ENCODE measurements at regions not wholly inside any gene's neighbourhood (a gene's known extent, or its start where the extent isn't known, plus 50 kb on each side); places are given as distances from the start of the nearest gene placed in this dataset.

DNA sequence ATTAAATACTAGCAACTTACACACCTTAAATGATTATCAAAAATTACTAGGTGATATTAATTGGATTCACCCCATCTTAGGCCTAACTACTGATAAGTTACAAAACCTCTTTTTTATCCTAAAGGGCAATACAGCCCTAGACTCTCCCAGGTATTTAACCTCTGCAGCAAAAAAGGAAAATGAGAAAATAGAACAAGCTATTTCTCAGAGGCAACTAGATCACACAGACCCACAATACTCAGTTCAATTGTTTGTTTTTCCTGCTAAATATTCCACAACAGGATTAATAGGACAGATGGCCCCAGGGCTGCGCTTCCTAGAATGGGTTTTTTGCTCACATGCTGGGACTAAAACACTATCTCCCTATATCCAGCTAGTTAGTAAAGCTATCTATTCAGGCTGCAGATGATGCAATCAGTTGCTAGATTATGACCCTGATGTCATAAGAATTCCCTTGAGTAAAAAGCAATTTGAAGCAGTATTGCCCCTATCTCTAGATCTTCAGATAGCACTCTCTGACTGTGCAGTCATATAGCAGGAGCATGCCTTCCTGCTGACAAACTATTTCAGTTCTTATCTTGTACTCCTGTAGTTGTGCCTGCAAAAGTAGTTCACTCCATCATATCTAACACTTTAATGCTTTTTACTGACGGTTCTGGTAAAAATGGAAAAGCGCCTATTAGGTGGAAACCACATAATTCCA lies 1595.5 kb upstream of the TENM4 start:
- H3K9me3 Mint-ChIP-seq, result peaks cover 28% of the 10 kb centered on the region
- no peak overlapping the region for H3K4me3 Mint-ChIP-seq
- H3K27ac Mint-ChIP-seq, result no peak overlapping the region
- intact Hi-C loops (cut with micrococcal nuclease), result no loop called here
- H3K27me3 Mint-ChIP-seq (ENCODE audit: low read depth), result no peaks in the 10 kb centered on the region
- H3K4me1 Mint-ChIP-seq (ENCODE audit: low read depth), result no peaks in the 10 kb centered on the region
- H3K36me3 Mint-ChIP-seq (ENCODE audit: low read depth), result no peaks in the 10 kb centered on the region
- CTCF ChIA-PET, result no interaction called here
- no peak for DNase-seq

DNA sequence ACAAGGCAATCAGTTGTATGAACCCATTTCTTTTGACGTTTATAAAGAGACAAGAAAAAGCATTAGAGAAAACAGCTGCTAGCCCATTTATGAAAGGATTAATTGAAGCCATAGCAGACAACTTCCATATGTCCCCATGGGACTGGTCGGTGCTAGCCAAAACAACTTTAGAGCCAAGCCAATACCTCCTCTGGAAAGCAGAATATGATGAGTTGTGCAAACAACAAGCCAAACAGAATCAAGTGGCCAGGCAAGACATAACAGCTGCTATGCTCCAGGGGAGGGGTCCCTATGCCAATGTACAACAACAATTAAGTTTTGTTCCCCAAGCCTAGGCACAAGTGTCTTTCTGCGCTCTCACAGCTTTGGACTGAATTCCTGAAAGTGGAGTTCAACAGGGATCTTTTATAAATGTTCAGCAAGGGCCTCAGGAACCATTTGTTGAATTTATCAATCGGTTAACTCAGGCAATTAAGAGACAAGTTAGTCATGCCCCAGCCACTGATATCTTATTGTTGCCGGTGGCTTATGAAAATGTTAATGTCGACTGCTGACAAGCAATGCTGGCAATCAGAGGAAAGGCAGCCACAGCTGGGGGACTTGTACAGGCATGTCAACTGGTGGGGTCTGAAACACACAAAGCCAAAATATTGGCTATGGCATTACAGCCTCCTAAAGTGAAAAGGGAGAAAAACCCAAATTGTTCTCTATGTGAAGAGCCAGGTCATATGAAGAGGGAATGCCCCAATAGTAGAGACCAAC lies 1593.1 kb upstream of the TENM4 start:
- Mint-ChIP-seq H3K4me1 (ENCODE audit: low read depth) (no peaks in the 10 kb centered on the region), H3K4me3 (no peak overlapping the region)
- CTCF ChIA-PET, result no interaction called here

DNA sequence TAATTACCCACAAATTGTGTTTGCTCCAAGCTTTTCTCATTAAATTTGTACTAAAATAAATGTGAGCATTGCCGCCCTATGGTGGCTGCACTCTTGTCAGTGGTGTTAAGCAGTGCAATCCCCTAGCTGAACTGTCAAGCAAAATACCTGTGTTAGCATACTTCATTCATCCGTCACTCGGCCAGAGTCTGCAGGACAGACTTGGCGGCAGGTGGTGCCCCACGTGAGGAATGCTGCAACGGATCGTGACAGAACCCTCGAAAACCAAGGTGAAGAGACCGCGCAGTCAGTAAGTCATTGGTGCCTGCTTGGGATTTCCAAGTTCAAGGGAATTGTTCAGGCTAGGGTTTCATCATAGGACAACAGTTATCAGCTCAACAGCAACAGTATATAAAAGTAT lies 1592.1 kb upstream of the TENM4 start:
- DNase-seq, result no peak
- Mint-ChIP-seq H3K4me3 (no peak overlapping the region), H3K36me3 (ENCODE audit: low read depth) (no peaks in the 10 kb centered on the region), H3K27me3 (ENCODE audit: low read depth) (no peaks in the 10 kb centered on the region), H3K9me3 (peaks cover 23% of the 10 kb centered on the region), H3K27ac (no peak overlapping the region), H3K4me1 (ENCODE audit: low read depth) (no peaks in the 10 kb centered on the region)
- CTCF ChIA-PET, result no interaction called here
- intact Hi-C loops (cut with micrococcal nuclease), result no loop called here

More for the DNA sequence above, 1593.1 kb upstream of the TENM4 start:
- Mint-ChIP-seq H3K27ac (no peak overlapping the region), H3K27me3 (ENCODE audit: low read depth) (no peaks in the 10 kb centered on the region), H3K36me3 (ENCODE audit: low read depth) (no peaks in the 10 kb centered on the region), H3K9me3 (peaks cover 26% of the 10 kb centered on the region)
- no peak for DNase-seq
- intact Hi-C loops (cut with micrococcal nuclease), result no loop called here

DNA sequence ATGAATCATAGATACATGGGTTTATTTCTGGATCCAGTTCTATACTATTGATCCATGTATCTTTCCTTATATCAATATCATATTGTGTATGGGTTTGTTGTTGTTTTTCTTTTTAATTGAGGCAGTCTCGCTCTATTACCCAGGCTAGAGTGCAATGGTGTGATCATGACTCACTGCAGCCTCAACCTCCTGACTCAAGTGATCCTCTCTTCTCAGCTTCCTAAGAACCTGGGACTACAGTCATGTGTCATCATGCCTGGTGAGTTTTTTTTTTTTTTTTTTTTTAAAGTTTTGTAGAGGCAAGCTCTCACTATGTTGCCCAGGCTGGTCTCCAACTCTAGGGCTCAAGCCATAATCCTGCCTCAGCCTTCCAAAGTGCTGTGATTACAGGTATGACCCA lies 1589.4 kb upstream of the TENM4 start:
- Mint-ChIP-seq H3K4me1 (ENCODE audit: low read depth) (no peaks in the 10 kb centered on the region), H3K4me3 (no peak overlapping the region)

DNA sequence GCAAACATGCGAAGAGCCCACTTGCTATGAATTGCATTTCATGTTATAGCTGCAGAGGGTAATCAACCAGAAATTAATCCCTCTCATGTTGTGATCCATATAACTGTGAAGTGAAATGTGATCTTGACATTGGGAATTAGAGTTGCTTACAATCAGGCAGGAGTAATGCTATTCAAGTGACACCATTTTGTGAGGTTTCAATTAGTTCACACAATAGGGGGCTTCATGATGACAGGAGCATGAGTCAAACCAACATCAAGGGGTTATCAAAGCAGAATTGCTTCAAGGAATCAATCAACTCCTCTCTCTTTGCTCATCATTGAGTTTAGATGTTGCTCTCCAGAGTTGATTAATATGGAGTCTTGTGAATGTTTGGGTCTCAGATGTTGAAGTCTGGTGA lies 1585.2 kb upstream of the TENM4 start:
- H3K4me3 Mint-ChIP-seq, result no peak overlapping the region

More for the DNA sequence above, 1589.4 kb upstream of the TENM4 start:
- no peaks in the 10 kb centered on the region for H3K27me3 Mint-ChIP-seq (ENCODE audit: low read depth)
- no peak for DNase-seq
- H3K36me3 Mint-ChIP-seq (ENCODE audit: low read depth), result no peaks in the 10 kb centered on the region
- intact Hi-C loops (cut with micrococcal nuclease), result no loop called here
- peaks cover 4% of the 10 kb centered on the region for H3K9me3 Mint-ChIP-seq
- no peak overlapping the region for H3K27ac Mint-ChIP-seq
- CTCF ChIA-PET, result no interaction called here

DNA sequence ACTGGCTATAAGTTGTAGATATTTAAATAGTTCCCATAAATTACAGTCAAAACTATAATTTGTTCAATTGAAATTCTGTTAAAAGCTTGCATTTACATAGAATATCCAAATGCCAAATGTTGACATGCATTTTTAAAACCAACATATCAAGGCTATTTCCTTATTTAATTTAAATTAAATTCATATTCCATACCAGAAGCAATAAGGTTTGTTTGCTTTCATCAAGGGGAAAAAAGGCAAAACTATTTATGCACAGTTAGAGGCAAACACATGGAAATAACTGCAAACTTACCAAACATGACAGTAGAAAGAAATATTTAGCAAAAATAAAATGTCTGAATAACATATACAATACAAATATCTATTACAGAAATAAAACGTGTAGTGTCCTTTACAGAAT lies 1581.2 kb upstream of the TENM4 start:
- H3K27ac Mint-ChIP-seq, result no peak overlapping the region
- H3K36me3 Mint-ChIP-seq (ENCODE audit: low read depth), result no peaks in the 10 kb centered on the region
- no peak overlapping the region for H3K4me3 Mint-ChIP-seq
- peaks cover 4% of the 10 kb centered on the region for H3K9me3 Mint-ChIP-seq
- no peak for DNase-seq
- no peaks in the 10 kb centered on the region for H3K4me1 Mint-ChIP-seq (ENCODE audit: low read depth)
- no peaks in the 10 kb centered on the region for H3K27me3 Mint-ChIP-seq (ENCODE audit: low read depth)
- intact Hi-C loops (cut with micrococcal nuclease), result no loop called here
- CTCF ChIA-PET, result no interaction called here

More for the DNA sequence above, 1585.2 kb upstream of the TENM4 start:
- no peaks in the 10 kb centered on the region for H3K27me3 Mint-ChIP-seq (ENCODE audit: low read depth)
- H3K27ac Mint-ChIP-seq, result no peak overlapping the region
- CTCF ChIA-PET, result no interaction called here
- intact Hi-C loops (cut with micrococcal nuclease), result no loop called here
- no peak for DNase-seq
- H3K4me1 Mint-ChIP-seq (ENCODE audit: low read depth), result no peaks in the 10 kb centered on the region
- H3K36me3 Mint-ChIP-seq (ENCODE audit: low read depth), result no peaks in the 10 kb centered on the region
- H3K9me3 Mint-ChIP-seq, result no peaks in the 10 kb centered on the region

DNA sequence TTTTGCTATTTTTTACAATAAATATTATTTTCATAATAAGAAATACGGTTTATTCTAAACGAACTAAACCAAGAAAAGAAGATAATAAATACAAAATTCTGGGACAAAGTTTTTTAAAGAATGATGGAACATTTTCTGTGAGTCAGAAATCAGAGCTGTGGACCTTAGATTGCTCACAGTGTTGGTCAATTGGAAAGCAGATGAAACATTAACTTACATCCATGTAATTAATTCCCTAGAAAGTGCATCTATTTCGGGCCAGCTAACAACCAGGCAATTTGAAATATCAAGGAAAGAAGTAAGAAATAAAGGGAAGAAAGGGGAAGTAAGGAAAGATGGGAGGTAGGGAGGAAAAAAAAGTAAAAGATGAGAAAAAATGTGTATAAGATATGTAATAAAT lies 1569.8 kb upstream of the TENM4 start:
- intact Hi-C loops (cut with micrococcal nuclease), result no loop called here
- H3K27me3 Mint-ChIP-seq (ENCODE audit: low read depth), result no peaks in the 10 kb centered on the region
- no peaks in the 10 kb centered on the region for H3K4me1 Mint-ChIP-seq (ENCODE audit: low read depth)
- H3K4me3 Mint-ChIP-seq, result no peak overlapping the region
- DNase-seq, result no peak
- no peaks in the 10 kb centered on the region for H3K36me3 Mint-ChIP-seq (ENCODE audit: low read depth)
- H3K27ac Mint-ChIP-seq, result no peak overlapping the region
- CTCF ChIA-PET, result no interaction called here
- peaks cover 3% of the 10 kb centered on the region for H3K9me3 Mint-ChIP-seq

DNA sequence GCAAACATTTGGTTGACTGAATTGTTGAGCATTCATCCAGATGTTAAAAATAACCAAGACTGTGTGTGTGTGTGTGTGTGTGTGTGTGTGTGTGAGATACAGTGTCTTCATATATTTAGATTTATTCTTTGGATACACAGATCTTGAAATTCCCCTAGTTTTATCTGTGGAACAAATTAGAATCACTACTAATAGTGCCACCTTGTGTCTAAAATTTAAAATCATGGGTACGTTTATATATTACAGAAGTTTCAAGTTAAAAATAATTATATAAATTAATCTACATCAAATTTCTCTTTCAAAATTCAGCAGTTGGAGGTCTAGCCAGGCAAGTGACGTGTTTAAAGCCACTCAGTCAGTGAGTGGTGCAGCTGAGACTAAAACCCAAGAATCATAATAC lies 1566.2 kb upstream of the TENM4 start:
- Mint-ChIP-seq H3K4me3 (no peak overlapping the region), H3K4me1 (ENCODE audit: low read depth) (no peaks in the 10 kb centered on the region), H3K27ac (no peak overlapping the region), H3K9me3 (peaks cover 3% of the 10 kb centered on the region), H3K27me3 (ENCODE audit: low read depth) (no peaks in the 10 kb centered on the region), H3K36me3 (ENCODE audit: low read depth) (no peaks in the 10 kb centered on the region)
- intact Hi-C loops (cut with micrococcal nuclease), result no loop called here
- DNase-seq, result no peak
- CTCF ChIA-PET, result no interaction called here

DNA sequence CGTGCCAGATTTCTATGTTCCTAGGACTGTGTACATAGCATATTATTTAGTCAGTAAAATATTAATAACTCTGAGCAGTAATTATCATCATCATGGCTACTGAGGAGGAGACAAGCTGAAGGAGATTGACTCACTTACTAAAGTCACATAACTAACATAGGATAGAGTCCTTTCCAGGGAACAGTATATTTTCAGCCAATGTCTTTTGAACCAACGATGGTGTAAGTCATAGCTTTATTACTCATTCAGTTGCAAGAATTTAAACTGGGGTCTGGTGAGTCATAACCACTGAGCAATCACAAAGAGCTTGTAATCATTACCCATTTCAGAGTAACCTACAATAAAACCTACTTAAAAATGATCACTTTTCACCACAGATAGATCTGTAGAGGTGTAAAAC lies 1564.8 kb upstream of the TENM4 start:
- Mint-ChIP-seq H3K27me3 (ENCODE audit: low read depth) (no peaks in the 10 kb centered on the region), H3K4me3 (no peak overlapping the region), H3K36me3 (ENCODE audit: low read depth) (no peaks in the 10 kb centered on the region), H3K4me1 (ENCODE audit: low read depth) (no peaks in the 10 kb centered on the region), H3K27ac (no peak overlapping the region), H3K9me3 (peaks cover 2% of the 10 kb centered on the region)
- CTCF ChIA-PET, result no interaction called here
- intact Hi-C loops (cut with micrococcal nuclease), result no loop called here
- DNase-seq, result no peak

DNA sequence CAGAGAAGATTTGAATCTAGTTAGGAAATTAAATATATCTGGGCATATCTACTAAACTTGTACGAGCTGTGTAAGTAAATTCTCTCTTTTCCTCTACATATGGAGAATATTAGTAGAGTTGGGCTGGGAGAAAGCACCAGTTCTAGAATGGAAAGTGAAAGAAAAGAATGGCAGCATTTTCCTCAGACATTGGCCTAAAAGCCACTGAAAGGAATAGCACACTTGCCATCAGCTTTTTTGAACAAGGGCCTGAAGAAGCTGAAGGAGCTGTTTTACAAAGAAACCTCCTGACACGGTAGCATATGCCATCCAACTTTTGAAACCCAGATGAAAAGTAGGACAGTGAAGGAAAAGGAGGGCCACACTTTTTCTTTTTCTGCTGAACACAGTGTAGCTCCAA lies 1563.7 kb upstream of the TENM4 start:
- CTCF ChIA-PET, result no interaction called here
- intact Hi-C loops (cut with micrococcal nuclease), result no loop called here
- no peak overlapping the region for H3K4me3 Mint-ChIP-seq
- H3K36me3 Mint-ChIP-seq (ENCODE audit: low read depth), result no peaks in the 10 kb centered on the region
- H3K27ac Mint-ChIP-seq, result no peak overlapping the region
- H3K27me3 Mint-ChIP-seq (ENCODE audit: low read depth), result no peaks in the 10 kb centered on the region
- no peaks in the 10 kb centered on the region for H3K4me1 Mint-ChIP-seq (ENCODE audit: low read depth)
- DNase-seq, result no peak
- peaks cover 2% of the 10 kb centered on the region for H3K9me3 Mint-ChIP-seq

DNA sequence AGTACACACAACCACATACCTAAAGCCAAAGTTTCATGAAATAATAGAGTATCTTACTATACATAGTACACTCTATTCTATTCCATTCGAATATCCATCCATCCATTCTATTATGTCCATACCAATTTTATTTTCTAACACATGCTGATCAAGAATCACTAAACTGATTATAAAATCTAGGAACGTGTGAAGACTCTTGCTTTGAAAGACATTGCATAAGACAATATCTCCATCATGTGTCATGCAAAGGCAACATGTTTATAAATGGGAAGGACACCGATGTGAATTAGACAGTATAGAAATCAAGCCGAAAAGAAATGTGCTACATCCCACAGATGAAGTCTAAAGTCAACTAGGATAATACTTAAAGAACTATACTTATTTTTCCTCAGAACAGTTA lies 1561.5 kb upstream of the TENM4 start:
- no peak for DNase-seq
- Mint-ChIP-seq H3K36me3 (ENCODE audit: low read depth) (no peaks in the 10 kb centered on the region), H3K4me1 (ENCODE audit: low read depth) (no peaks in the 10 kb centered on the region), H3K27me3 (ENCODE audit: low read depth) (no peaks in the 10 kb centered on the region), H3K9me3 (peaks cover 6% of the 10 kb centered on the region), H3K4me3 (no peak overlapping the region), H3K27ac (no peak overlapping the region)
- intact Hi-C loops (cut with micrococcal nuclease), result no loop called here
- CTCF ChIA-PET, result no interaction called here

DNA sequence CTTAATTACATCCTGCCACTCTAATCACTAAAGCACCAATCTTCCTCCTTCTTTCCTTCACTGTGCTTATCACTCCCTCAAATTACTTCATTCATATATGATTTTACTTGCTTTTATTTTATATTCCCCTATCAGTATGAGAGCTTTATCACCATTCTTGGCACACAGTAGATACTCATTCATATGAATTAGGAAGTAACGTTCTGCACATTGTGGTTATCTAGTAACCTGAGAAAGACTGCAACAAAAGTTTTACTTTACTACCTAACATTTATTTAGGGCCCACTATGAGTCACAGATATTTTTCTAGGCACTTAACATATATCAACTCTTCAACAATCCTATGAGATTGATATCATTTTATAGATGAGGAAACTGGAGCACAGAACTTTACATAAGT lies 1559.9 kb upstream of the TENM4 start:
- H3K9me3 Mint-ChIP-seq, result peaks cover 10% of the 10 kb centered on the region
- no peak overlapping the region for H3K27ac Mint-ChIP-seq
- no peak for DNase-seq
- intact Hi-C loops (cut with micrococcal nuclease), result no loop called here
- H3K4me1 Mint-ChIP-seq (ENCODE audit: low read depth), result no peaks in the 10 kb centered on the region
- H3K36me3 Mint-ChIP-seq (ENCODE audit: low read depth), result no peaks in the 10 kb centered on the region
- no peaks in the 10 kb centered on the region for H3K27me3 Mint-ChIP-seq (ENCODE audit: low read depth)
- no peak overlapping the region for H3K4me3 Mint-ChIP-seq
- CTCF ChIA-PET, result no interaction called here

DNA sequence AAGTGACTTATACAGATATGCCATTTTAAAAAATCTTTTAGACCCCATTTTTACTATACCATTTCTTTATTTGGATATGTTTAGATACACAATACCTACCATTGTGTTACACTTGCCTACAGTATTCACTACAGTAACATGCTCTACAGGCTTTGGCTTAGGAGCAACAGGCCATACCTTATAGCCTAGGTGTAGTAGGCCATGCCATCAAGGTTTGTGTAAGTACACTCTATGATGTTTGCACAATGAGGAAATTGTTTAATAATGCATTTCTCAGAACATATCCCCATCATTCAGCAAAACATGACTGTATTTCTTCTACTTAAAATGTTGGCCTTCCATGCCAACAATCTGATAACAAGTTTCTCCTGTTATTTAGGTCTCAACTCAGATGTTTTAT lies 1559.5 kb upstream of the TENM4 start:
- H3K4me3 Mint-ChIP-seq, result no peak overlapping the region
- CTCF ChIA-PET, result no interaction called here
- H3K36me3 Mint-ChIP-seq (ENCODE audit: low read depth), result no peaks in the 10 kb centered on the region
- intact Hi-C loops (cut with micrococcal nuclease), result no loop called here
- no peaks in the 10 kb centered on the region for H3K4me1 Mint-ChIP-seq (ENCODE audit: low read depth)
- no peaks in the 10 kb centered on the region for H3K27me3 Mint-ChIP-seq (ENCODE audit: low read depth)
- H3K9me3 Mint-ChIP-seq, result peaks cover 10% of the 10 kb centered on the region
- no peak for DNase-seq
- no peak overlapping the region for H3K27ac Mint-ChIP-seq
